AG09309 (cell line): ENCODE measurements at regions not wholly inside any gene's neighbourhood (a gene's known extent, or its start where the extent isn't known, plus 50 kb on each side); places are given as distances from the start of the nearest gene placed in this dataset.
"Not testable (repeated sequence)": the region's sequence is repeated elsewhere in the genome, so short reads cannot be mapped to it uniquely, and the experiment has no call there.

Experiments
- DNase-seq: peaks from one replicate; pipeline ENCODE4 v3.0.0-alpha.2; 2010; ENCODE audit warnings: low read depth
- H3K4me3 ChIP-seq: 2 replicates; pipeline ENCODE4 v1.5.1; 2011; ENCODE audit warnings: mild to moderate bottlenecking, low read depth, low read length, moderate library complexity; ENCODE audit not compliant: control insufficient read depth
- CTCF ChIP-seq: IDR thresholded peaks from 2 replicates; pipeline ENCODE4 v1.5.1; 2011; ENCODE audit warnings: mild to moderate bottlenecking, low read depth, low read length, inconsistent platforms; ENCODE audit not compliant: insufficient read depth, control insufficient read depth; ENCODE audit errors: missing control alignments

- no peak overlapping the region for H3K4me3 ChIP-seq
- no peak for DNase-seq
- no peak for TF ChIP-seq CTCF
Measured at GRCh38 chr2:176575237-176575744, 306.0 kb downstream of the MTX2 start.

- DNase-seq, result no peak
- no peak overlapping the region for H3K4me3 ChIP-seq
- TF ChIP-seq CTCF, result no peak
Measured at GRCh38 chr2:176577054-176577453, 307.8 kb downstream of the MTX2 start.

GRCh38 chr2:176578292-176578691 lies 309.1 kb downstream of the MTX2 start:
- not testable (repeated sequence) for DNase-seq

GRCh38 chr2:176579608-176580007 lies 310.4 kb downstream of the MTX2 start:
- H3K4me3 ChIP-seq, result no peak overlapping the region

More at GRCh38 chr2:176578292-176578691, 309.1 kb downstream of the MTX2 start:
- H3K4me3 ChIP-seq, result not testable (repeated sequence)

GRCh38 chr2:176581557-176582165 lies 312.4 kb downstream of the MTX2 start:
- DNase-seq, result no peak
- no peak overlapping the region for H3K4me3 ChIP-seq
- TF ChIP-seq CTCF, result no peak

More at GRCh38 chr2:176579608-176580007, 310.4 kb downstream of the MTX2 start:
- DNase-seq, result no peak
- no peak for TF ChIP-seq CTCF

GRCh38 chr2:176582176-176582575 lies 312.9 kb downstream of the MTX2 start:
- no peak for DNase-seq
- TF ChIP-seq CTCF, result no peak
- H3K4me3 ChIP-seq, result no peak overlapping the region

- DNase-seq, result peak; percentile 79
- TF ChIP-seq CTCF, result no peak
- H3K4me3 ChIP-seq, result no peak overlapping the region
Measured at GRCh38 chr2:176582990-176583481, 313.8 kb downstream of the MTX2 start.
